ENCODE measurements at regions not wholly inside any gene's neighbourhood (a gene's known extent, or its start where the extent isn't known, plus 50 kb on each side); places are given as distances from the start of the nearest gene placed in this dataset.

DNA sequence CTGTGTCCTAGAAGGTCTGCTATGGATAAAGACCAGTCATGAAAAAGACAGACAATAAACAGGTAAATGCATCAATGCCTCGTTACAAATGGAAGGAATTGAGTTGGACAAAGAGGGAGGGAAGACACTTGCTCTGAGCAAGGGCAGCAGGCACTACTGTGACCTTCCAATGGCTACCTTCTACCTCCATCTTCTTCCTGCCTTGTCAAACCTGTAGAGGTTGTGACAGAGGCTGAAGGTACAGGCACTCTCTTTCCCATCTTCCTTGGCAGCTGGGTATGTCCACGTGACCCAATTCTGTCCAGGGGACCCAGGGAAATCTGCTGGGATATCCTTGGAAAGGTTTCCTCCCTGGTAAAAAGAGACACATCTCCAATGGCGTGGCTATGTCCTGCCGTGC, 274.8 kb downstream of the TFAP2C start:
- no peaks in the 10 kb centered on the region for H3K27me3 ChIP-seq
- WGBS (ENCODE audit: insufficient coverage, low coverage, low lambda C conversion rate, missing lambda C conversion rate), result 20% methylated on average over 1 of the region's 4 CpGs

DNA sequence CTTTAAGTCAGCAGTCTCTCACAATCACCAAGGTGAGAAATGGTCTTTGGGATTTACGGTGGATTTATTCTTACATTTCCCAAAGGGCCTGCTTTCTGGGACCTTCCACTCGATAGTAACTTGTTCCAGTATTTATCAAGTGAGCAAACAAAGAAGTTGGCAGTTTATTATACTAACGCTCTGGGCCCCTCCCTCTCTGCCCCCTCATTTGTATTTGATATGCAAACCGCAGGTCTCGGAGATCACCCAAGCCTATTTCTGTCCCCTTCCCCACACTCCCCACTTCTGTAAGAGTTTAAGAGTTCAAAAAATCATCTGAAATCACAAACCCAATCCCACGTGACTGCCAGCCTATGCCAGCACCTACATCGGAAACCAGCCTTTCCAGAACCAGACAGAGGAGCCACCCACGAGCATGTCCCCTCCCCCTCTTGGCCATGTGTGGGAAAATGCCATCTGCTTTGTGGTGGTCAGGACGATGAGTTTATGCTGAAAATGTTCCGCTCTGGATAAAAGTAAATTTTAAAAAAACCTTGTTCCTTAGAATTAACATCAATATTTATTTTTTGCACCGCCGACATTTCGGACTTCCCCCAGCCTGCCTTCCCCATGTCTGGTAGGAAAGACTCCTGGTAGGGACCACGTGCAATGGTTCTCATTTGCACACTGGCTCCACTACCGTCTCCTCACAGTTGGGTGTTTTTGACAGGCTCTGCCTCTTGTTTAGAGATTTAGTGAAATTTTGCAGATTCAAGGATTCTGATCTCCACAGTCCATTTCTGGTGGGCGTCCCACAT, 281.0 kb downstream of the TFAP2C start:
- intact Hi-C loops (cut with DNase I), result no loop called here
- H3K4me1 ChIP-seq, result no peaks in the 10 kb centered on the region
- H3K4me3 ChIP-seq, result no peak overlapping the region
- no peaks in the 10 kb centered on the region for H3K9me3 ChIP-seq
- no peaks in the 10 kb centered on the region for H3K27me3 ChIP-seq
- H3K36me3 ChIP-seq, result no peaks in the 10 kb centered on the region
- TF ChIP-seq, protein P1, sequence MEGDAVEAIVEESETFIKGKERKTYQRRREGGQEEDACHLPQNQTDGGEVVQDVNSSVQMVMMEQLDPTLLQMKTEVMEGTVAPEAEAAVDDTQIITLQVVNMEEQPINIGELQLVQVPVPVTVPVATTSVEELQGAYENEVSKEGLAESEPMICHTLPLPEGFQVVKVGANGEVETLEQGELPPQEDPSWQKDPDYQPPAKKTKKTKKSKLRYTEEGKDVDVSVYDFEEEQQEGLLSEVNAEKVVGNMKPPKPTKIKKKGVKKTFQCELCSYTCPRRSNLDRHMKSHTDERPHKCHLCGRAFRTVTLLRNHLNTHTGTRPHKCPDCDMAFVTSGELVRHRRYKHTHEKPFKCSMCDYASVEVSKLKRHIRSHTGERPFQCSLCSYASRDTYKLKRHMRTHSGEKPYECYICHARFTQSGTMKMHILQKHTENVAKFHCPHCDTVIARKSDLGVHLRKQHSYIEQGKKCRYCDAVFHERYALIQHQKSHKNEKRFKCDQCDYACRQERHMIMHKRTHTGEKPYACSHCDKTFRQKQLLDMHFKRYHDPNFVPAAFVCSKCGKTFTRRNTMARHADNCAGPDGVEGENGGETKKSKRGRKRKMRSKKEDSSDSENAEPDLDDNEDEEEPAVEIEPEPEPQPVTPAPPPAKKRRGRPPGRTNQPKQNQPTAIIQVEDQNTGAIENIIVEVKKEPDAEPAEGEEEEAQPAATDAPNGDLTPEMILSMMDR (IDR thresholded peaks at IDR 0.05), result no peak
- no peak for TF ChIP-seq POLR2A (IDR thresholded peaks at IDR 0.05)
- ATAC-seq, result no peak
- WGBS (ENCODE audit: insufficient coverage, low coverage, low lambda C conversion rate, missing lambda C conversion rate), result 48% methylated on average over 15 of the region's 16 CpGs
- DNase-seq, result no peak
- no peak overlapping the region for H3K27ac ChIP-seq

More for the DNA sequence above, 274.8 kb downstream of the TFAP2C start:
- no peaks in the 10 kb centered on the region for H3K4me1 ChIP-seq
- intact Hi-C loops (cut with DNase I), result no loop called here
- ATAC-seq, result no peak
- H3K4me3 ChIP-seq, result no peak overlapping the region
- no peak overlapping the region for H3K27ac ChIP-seq
- no peaks in the 10 kb centered on the region for H3K36me3 ChIP-seq
- no peak for DNase-seq
- TF ChIP-seq, protein P1 (IDR thresholded peaks at IDR 0.05), result no peak
- no peak for TF ChIP-seq POLR2A (IDR thresholded peaks at IDR 0.05)
- no peaks in the 10 kb centered on the region for H3K9me3 ChIP-seq

DNA sequence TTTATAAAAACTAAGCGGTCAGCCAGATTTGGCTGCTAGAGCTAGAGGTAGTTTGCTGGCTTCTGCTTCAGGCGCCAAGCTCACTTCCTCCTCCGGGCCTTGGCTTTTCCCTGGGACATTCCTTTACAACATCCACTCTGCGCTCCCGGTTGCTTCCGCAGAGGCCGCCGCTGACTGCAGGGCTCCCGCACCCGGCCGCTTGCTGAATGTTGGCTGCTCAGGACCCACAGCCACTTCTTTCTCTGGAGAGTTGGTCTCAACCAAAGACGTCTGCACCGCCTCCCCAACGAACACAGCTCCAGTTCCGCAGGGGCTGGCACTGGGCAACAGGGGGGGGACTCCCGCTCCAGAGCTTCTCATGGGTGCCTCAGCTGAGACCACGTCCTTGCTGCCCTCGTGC, 282.8 kb downstream of the TFAP2C start:
- WGBS (ENCODE audit: insufficient coverage, low coverage, low lambda C conversion rate, missing lambda C conversion rate), result 47% methylated on average over 7 of the region's 18 CpGs
- Histone ChIP-seq H3K27me3 (no peaks in the 10 kb centered on the region), H3K9me3 (no peaks in the 10 kb centered on the region), H3K27ac (no peak overlapping the region), H3K36me3 (no peaks in the 10 kb centered on the region), H3K4me3 (no peak overlapping the region), H3K4me1 (no peaks in the 10 kb centered on the region)
- DNase-seq (no peak), ATAC-seq (no peak)
- no peak for TF ChIP-seq POLR2A (IDR thresholded peaks at IDR 0.05)
- TF ChIP-seq, protein P1 (IDR thresholded peaks at IDR 0.05), result no peak
- intact Hi-C loops (cut with DNase I), result no loop called here

DNA sequence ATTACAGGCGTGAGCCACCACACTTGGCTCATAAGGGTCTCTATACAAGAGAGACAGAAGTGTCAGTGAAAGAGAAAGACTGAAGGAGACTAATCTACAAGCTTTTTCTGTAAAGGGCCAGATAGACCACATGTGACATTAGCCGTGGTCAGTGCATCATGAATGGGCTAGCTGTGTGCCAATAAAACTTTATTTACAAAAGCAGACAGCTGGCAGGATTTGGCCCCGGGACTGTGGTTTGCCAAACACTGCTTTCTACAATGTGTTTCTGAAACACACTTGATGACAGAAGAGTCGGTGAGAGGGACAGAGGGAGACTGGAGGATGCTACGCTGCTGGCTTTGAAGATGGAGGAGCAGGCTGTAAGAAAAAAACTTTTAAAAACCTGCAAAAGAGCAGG, 285.4 kb downstream of the TFAP2C start:
- no peaks in the 10 kb centered on the region for H3K36me3 ChIP-seq
- H3K27ac ChIP-seq, result no peak overlapping the region
- no peak overlapping the region for H3K4me3 ChIP-seq
- intact Hi-C loops (cut with DNase I), result no loop called here
- H3K9me3 ChIP-seq, result no peaks in the 10 kb centered on the region
- no peaks in the 10 kb centered on the region for H3K27me3 ChIP-seq
- DNase-seq (no peak), ATAC-seq (no peak)
- no peak for TF ChIP-seq POLR2A (IDR thresholded peaks at IDR 0.05)
- TF ChIP-seq, protein P1 (IDR thresholded peaks at IDR 0.05), result no peak
- 49% methylated on average over 5 of the region's 5 CpGs for WGBS (ENCODE audit: insufficient coverage, low coverage, low lambda C conversion rate, missing lambda C conversion rate)
- H3K4me1 ChIP-seq, result no peaks in the 10 kb centered on the region

Measured in right lobe of liver (tissue), 6 donors.